ENCODE measurements at regions not wholly inside any gene's neighbourhood (a gene's known extent, or its start where the extent isn't known, plus 50 kb on each side); places are given as distances from the start of the nearest gene placed in this dataset.

GRCh38 chr7:110027385-110027784, 1063.5 kb upstream of the LRRN3 start:
- intact Hi-C loops (cut with micrococcal nuclease) (no loop called here), in situ Hi-C loops (cut with MboI; ENCODE audit: low sequenced_read_pairs) (no loop called here), dilution Hi-C loops (cut with HindIII; ENCODE audit: low sequenced_read_pairs, unreplicated experiment) (no loop called here)
- CTCF ChIA-PET: no interaction called here
- Histone ChIP-seq H3K4me3 (ENCODE audit: insufficient read depth, low read depth, low read length) (no peak overlapping the region), H2AK5ac (ENCODE audit: low read depth, low read length) (no peak overlapping the region), H3K27ac (ENCODE audit: insufficient read depth, low read length) (no peak overlapping the region), H4K5ac (ENCODE audit: low read depth, low read length) (no peak overlapping the region), H3K79me1 (ENCODE audit: low read depth in 1 of 2, low read length in 2 of 2) (no peaks in the 10 kb centered on the region), H2AFZ (replicated peaks; ENCODE audit: low read length, poor library complexity) (no peak overlapping the region), H2BK120ac (ENCODE audit: low read depth, low read length) (no peak overlapping the region), H3K23ac (ENCODE audit: low read depth, low read length) (no peak overlapping the region), H3K4me1 (ENCODE audit: control insufficient read depth, insufficient read depth, low read length) (no peaks in the 10 kb centered on the region), H3K36me3 (ENCODE audit: control insufficient read depth, insufficient read depth, low read length) (no peaks in the 10 kb centered on the region), H4K20me1 (ENCODE audit: insufficient read depth, low read length) (no peaks in the 10 kb centered on the region), H3K56ac (ENCODE audit: extremely low read depth, insufficient read depth, low read length) (no peak overlapping the region), H3K14ac (replicated peaks; ENCODE audit: low read depth, low read length) (no peak overlapping the region), H2BK20ac (ENCODE audit: low read depth, low read length) (no peak overlapping the region), H3K9ac (ENCODE audit: low read depth, low read length) (no peak overlapping the region), H2BK5ac (ENCODE audit: low read depth, low read length, poor library complexity, severe bottlenecking) (no peak overlapping the region), H3K27me3 (ENCODE audit: control insufficient read depth, insufficient read depth, low read length) (no peaks in the 10 kb centered on the region), H3K9me1 (ENCODE audit: insufficient read depth, low read length) (no peaks in the 10 kb centered on the region), H2AK9ac (replicated peaks; ENCODE audit: low read depth, low read length, poor library complexity) (no peak overlapping the region), H3K9me3 (ENCODE audit: control insufficient read depth, insufficient read depth, low read length) (no peaks in the 10 kb centered on the region), H2BK15ac (ENCODE audit: low read depth, low read length) (no peak overlapping the region), H3K4ac (ENCODE audit: low read depth, low read length) (no peak overlapping the region), H3K4me2 (ENCODE audit: low read depth, low read length) (no peak overlapping the region), H3K18ac (ENCODE audit: low read depth, low read length) (no peak overlapping the region), H4K91ac (ENCODE audit: insufficient read depth, low read depth, low read length) (no peak overlapping the region), H4K8ac (ENCODE audit: low read depth in 2 of 2, low read length in 2 of 2) (no peak overlapping the region)
- no TSS peak for BruUV-seq (replicated peaks)
- POLR2A ChIA-PET (ENCODE audit: unreplicated experiment): no interaction called here
- peak; percentile 2 for DNase-seq
- TF ChIP-seq MAFK (IDR thresholded peaks at IDR 0.05; ENCODE audit: low read depth, low read length) (no peak), POLR2A (IDR thresholded peaks at IDR 0.05; ENCODE audit: low read depth, low read length) (no peak), MAZ (IDR thresholded peaks at IDR 0.05; ENCODE audit: borderline replicate concordance, low read depth, low read length) (no peak), FOS (IDR thresholded peaks at IDR 0.05; ENCODE audit: low read depth, low read length) (no peak)
- no peak for ATAC-seq (ENCODE audit: low read depth)
- WGBS, 2 experiments (ENCODE audit: extremely low coverage in 2 of 2, insufficient read length in 1 of 2): no CpG with 5 or more reads among the region's 3 CpGs
